Neural progenitor cell (in vitro differentiated cells): ENCODE measurements at regions not wholly inside any gene's neighbourhood (a gene's known extent, or its start where the extent isn't known, plus 50 kb on each side); places are given as distances from the start of the nearest gene placed in this dataset.

Experiments
- DNase-seq: peaks from one replicate; pipeline ENCODE4 v3.0.0-alpha.2; 2016; ENCODE audit warnings: low spot score
- H2AFZ ChIP-seq: fragments of 200-600 bp; sonication (generic); replicated peaks from 2 replicates; pipeline ENCODE4 v1.6.1; 2016; ENCODE audit warnings: antibody characterized with exemption
- H3F3A ChIP-seq: fragments of 200-600 bp; sonication (generic); 2 replicates; pipeline ENCODE4 v1.6.1; 2016; ENCODE audit warnings: antibody characterized with exemption, low read depth
- H3K27ac ChIP-seq: fragments of 200-600 bp; sonication (generic); 2 replicates; pipeline ENCODE4 v1.5.1; 2016; ENCODE audit warnings: mild to moderate bottlenecking
- H3K27me3 ChIP-seq: fragments of 200-600 bp; sonication (generic); 2 replicates; pipeline ENCODE4 v1.6.1; 2016; ENCODE audit warnings: mild to moderate bottlenecking, moderate library complexity
- H3K36me3 ChIP-seq: fragments of 200-600 bp; sonication (generic); 2 replicates; pipeline ENCODE4 v1.5.1; 2016
- H3K4me1 ChIP-seq: fragments of 200-600 bp; sonication (generic); 2 replicates; pipeline ENCODE4 v1.6.1; 2016; ENCODE audit warnings: mixed run types
- H3K4me2 ChIP-seq: fragments of 200-600 bp; sonication (generic); 2 replicates; pipeline ENCODE4 v1.6.1; 2016
- H3K4me3 ChIP-seq: fragments of 200-600 bp; sonication (generic); 2 replicates; pipeline ENCODE4 v1.5.1; 2016
- H3K79me2 ChIP-seq: fragments of 200-600 bp; sonication (generic); 2 replicates; pipeline ENCODE4 v1.6.1; 2016; ENCODE audit warnings: low read depth
- H3K9ac ChIP-seq: fragments of 200-600 bp; sonication (generic); 2 replicates; pipeline ENCODE4 v1.6.1; 2016
- H3K9me3 ChIP-seq: fragments of 200-600 bp; sonication (generic); 2 replicates; pipeline ENCODE4 v1.5.1; 2016; ENCODE audit warnings: low read depth
- H4K20me1 ChIP-seq: fragments of 200-600 bp; sonication (generic); 2 replicates; pipeline ENCODE4 v1.6.1; 2016; ENCODE audit warnings: low read depth
- H3K27ac Mint-ChIP-seq: 3 replicates; pipeline ENCODE4 v1.8.0; 2021; ENCODE audit warnings: mixed read lengths
- H3K27me3 Mint-ChIP-seq: 2 replicates; pipeline ENCODE4 v1.8.0; 2022; ENCODE audit warnings: low read depth, mild to moderate bottlenecking, inconsistent platforms, moderate library complexity, mixed read lengths; ENCODE audit not compliant: insufficient read depth
- H3K36me3 Mint-ChIP-seq: 3 replicates; pipeline ENCODE4 v1.8.0; 2021; ENCODE audit warnings: mixed read lengths
- H3K4me1 Mint-ChIP-seq: 3 replicates; pipeline ENCODE4 v1.8.0; 2021; ENCODE audit warnings: mixed read lengths
- H3K4me3 Mint-ChIP-seq: 3 replicates; pipeline ENCODE4 v1.8.0; 2021; ENCODE audit warnings: mild to moderate bottlenecking, moderate library complexity, mixed read lengths
- H3K9me3 Mint-ChIP-seq: 3 replicates; pipeline ENCODE4 v1.8.0; 2020; ENCODE audit warnings: mixed read lengths
- EZH2 ChIP-seq: fragments of 200-600 bp; sonication (generic); IDR thresholded peaks from 2 replicates; pipeline ENCODE4 v1.6.1; 2017; ENCODE audit warnings: antibody characterized with exemption, mild to moderate bottlenecking, moderate library complexity
- EZH2phosphoT487 ChIP-seq: fragments of 200-600 bp; sonication (generic); IDR thresholded peaks from 2 replicates; pipeline ENCODE4 v1.6.1; 2017; ENCODE audit warnings: antibody characterized with exemption
- TF ChIP-seq, protein P1 (sequence below): fragments of 200-600 bp; sonication (generic); IDR thresholded peaks from 2 replicates; pipeline ENCODE4 v1.5.1; 2017; ENCODE audit warnings: antibody characterized with exemption, mild to moderate bottlenecking

DNA sequence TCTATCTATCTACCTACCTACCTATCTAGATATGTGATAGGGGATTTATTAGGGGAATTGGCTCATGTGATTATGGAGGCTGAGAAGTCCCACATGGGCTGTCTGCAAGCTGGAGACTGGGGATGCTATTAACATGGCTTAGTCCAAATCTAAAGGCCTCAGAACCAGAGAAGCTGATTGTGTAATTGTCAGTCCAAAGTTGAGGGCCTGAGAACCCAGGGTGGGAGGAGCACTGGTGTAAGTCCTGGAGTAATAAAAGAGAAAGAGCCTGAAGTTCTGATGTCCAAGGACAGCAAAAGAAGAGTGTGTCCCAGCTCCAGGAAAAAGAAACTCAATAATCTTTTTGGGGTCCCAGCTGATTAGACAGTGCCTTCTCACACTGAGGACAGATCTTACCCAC, 98.5 kb upstream of the SEL1L start:
- Histone ChIP-seq H3K79me2 (no peaks in the 10 kb centered on the region), H3K9ac (no peak overlapping the region), H3K36me3 (no peaks in the 10 kb centered on the region), H3K27me3 (no peaks in the 10 kb centered on the region), H3F3A (no peaks in the 10 kb centered on the region), H3K9me3 (no peaks in the 10 kb centered on the region), H2AFZ (no peak overlapping the region), H3K4me1 (no peaks in the 10 kb centered on the region), H3K27ac (no peak overlapping the region), H3K4me3 (no peak overlapping the region), H4K20me1 (no peaks in the 10 kb centered on the region), H3K4me2 (no peak overlapping the region)
- no peak overlapping the region for H3K27ac Mint-ChIP-seq
- H3K27me3 Mint-ChIP-seq, result peaks cover 3% of the 10 kb centered on the region
- H3K4me3 Mint-ChIP-seq, result no peak overlapping the region
- H3K36me3 Mint-ChIP-seq, result no peaks in the 10 kb centered on the region
- TF ChIP-seq EZH2, result no peak
- TF ChIP-seq, protein P1, sequence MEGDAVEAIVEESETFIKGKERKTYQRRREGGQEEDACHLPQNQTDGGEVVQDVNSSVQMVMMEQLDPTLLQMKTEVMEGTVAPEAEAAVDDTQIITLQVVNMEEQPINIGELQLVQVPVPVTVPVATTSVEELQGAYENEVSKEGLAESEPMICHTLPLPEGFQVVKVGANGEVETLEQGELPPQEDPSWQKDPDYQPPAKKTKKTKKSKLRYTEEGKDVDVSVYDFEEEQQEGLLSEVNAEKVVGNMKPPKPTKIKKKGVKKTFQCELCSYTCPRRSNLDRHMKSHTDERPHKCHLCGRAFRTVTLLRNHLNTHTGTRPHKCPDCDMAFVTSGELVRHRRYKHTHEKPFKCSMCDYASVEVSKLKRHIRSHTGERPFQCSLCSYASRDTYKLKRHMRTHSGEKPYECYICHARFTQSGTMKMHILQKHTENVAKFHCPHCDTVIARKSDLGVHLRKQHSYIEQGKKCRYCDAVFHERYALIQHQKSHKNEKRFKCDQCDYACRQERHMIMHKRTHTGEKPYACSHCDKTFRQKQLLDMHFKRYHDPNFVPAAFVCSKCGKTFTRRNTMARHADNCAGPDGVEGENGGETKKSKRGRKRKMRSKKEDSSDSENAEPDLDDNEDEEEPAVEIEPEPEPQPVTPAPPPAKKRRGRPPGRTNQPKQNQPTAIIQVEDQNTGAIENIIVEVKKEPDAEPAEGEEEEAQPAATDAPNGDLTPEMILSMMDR, result no peak
- no peak for TF ChIP-seq EZH2phosphoT487
- no peaks in the 10 kb centered on the region for H3K9me3 Mint-ChIP-seq
- no peak for DNase-seq
- peaks cover 3% of the 10 kb centered on the region for H3K4me1 Mint-ChIP-seq

DNA sequence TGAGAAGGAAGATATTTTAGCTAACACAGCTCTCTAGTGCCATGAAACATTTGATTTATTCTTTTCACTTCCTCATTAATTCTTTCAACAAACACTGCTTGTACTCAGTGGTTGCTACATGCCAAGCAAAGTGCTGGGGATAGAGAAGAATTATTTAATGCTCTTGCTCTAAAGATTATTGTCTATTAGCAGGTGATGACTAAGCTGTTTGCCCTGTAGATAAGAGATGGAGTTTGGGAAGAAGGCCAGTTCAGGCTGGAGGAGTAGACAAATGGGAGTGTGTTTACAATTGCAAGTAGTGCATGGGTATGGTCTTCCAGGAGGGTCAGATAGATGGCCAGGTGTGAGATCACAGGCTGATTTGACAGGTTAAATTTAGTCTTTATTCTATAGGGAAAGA, 99.8 kb upstream of the SEL1L start:
- Histone ChIP-seq H3K36me3 (no peaks in the 10 kb centered on the region), H3K4me3 (no peak overlapping the region), H3K27me3 (no peaks in the 10 kb centered on the region), H4K20me1 (no peaks in the 10 kb centered on the region), H3K9me3 (no peaks in the 10 kb centered on the region), H3K4me2 (no peak overlapping the region), H3K4me1 (no peaks in the 10 kb centered on the region), H3K9ac (no peak overlapping the region), H2AFZ (no peak overlapping the region), H3K79me2 (no peaks in the 10 kb centered on the region), H3F3A (no peaks in the 10 kb centered on the region), H3K27ac (no peak overlapping the region)
- H3K9me3 Mint-ChIP-seq, result no peaks in the 10 kb centered on the region
- H3K27ac Mint-ChIP-seq, result no peak overlapping the region
- H3K36me3 Mint-ChIP-seq, result no peaks in the 10 kb centered on the region
- peaks cover 3% of the 10 kb centered on the region for H3K4me1 Mint-ChIP-seq
- no peak for DNase-seq
- no peak overlapping the region for H3K4me3 Mint-ChIP-seq
- TF ChIP-seq, protein P1, result no peak
- TF ChIP-seq EZH2 (no peak), EZH2phosphoT487 (no peak)
- H3K27me3 Mint-ChIP-seq, result peaks cover 3% of the 10 kb centered on the region

DNA sequence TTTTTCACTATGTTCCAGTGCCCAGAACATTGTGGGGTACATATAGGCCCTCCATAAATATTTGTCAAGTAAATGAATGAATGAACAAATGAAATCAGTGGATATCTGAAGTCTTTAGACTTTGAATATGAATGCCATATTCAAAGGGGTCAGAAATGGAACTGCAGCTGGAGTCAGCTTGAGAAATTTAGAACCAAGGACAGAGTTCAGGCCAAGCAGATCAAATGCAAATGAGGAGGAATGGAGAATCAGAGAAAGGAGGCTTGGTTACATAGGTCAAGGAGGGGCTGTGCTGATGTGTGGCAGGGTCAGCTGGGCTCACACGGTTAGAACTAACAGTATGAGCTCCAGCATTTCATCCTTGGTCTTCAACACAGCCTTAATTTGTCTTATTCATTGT, 104.0 kb upstream of the SEL1L start:
- H3K27me3 ChIP-seq, result no peaks in the 10 kb centered on the region
- H3K36me3 Mint-ChIP-seq, result no peaks in the 10 kb centered on the region
- H4K20me1 ChIP-seq, result no peaks in the 10 kb centered on the region
- H3K27me3 Mint-ChIP-seq, result no peaks in the 10 kb centered on the region
- no peaks in the 10 kb centered on the region for H3K79me2 ChIP-seq
- no peaks in the 10 kb centered on the region for H3K9me3 ChIP-seq
- no peak overlapping the region for H3K9ac ChIP-seq
- H3K4me3 Mint-ChIP-seq, result no peak overlapping the region
- no peaks in the 10 kb centered on the region for H3K9me3 Mint-ChIP-seq
- peaks cover 9% of the 10 kb centered on the region for H3K4me1 Mint-ChIP-seq
- TF ChIP-seq, protein P1, result no peak
- TF ChIP-seq EZH2phosphoT487, result no peak
- TF ChIP-seq EZH2, result no peak
- no peak overlapping the region for H3K4me3 ChIP-seq
- no peak overlapping the region for H3K4me2 ChIP-seq
- no peak overlapping the region for H3K27ac Mint-ChIP-seq
- H3K36me3 ChIP-seq, result no peaks in the 10 kb centered on the region
- no peak overlapping the region for H3K27ac ChIP-seq
- no peak for DNase-seq
- H3F3A ChIP-seq, result no peaks in the 10 kb centered on the region
- H2AFZ ChIP-seq, result no peak overlapping the region
- H3K4me1 ChIP-seq, result peaks cover 12% of the 10 kb centered on the region
